ENCODE measurements at regions not wholly inside any gene's neighbourhood (a gene's known extent, or its start where the extent isn't known, plus 50 kb on each side); places are given as distances from the start of the nearest gene placed in this dataset.

DNA sequence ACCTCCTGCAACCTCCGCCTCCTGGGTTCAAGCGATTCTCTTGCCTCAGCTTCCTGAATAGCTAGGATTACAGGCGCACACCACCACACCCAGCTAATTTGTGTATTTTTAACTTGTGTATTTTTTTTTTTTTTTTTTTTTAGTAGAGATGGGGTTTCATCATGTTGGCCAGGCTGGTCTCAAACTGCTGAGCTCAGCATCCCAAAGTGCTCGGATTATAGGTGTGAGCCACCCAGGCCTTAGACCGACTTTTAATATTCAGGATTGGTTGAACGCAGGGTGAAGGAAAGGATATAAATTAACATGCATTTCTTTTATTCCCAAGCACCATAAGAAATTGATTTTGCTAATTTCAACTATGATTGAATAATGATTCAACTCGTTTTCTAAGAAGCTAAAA is 798.6 kb downstream of the GATA3 start:
- TF ChIP-seq FOXM1 (IDR thresholded peaks at IDR 0.05; ENCODE audit: borderline replicate concordance, low read depth): no peak
- TF ChIP-seq EP300 (IDR thresholded peaks at IDR 0.05; ENCODE audit: borderline replicate concordance): no peak
- no peak for TF ChIP-seq RAD21 (IDR thresholded peaks at IDR 0.05; ENCODE audit: low read depth)
- no peak for TF ChIP-seq YY1 (IDR thresholded peaks at IDR 0.05; ENCODE audit: low read depth)
- no peak for TF ChIP-seq ZBTB7A (IDR thresholded peaks at IDR 0.05; ENCODE audit: low read depth)
- TF ChIP-seq, protein P1, sequence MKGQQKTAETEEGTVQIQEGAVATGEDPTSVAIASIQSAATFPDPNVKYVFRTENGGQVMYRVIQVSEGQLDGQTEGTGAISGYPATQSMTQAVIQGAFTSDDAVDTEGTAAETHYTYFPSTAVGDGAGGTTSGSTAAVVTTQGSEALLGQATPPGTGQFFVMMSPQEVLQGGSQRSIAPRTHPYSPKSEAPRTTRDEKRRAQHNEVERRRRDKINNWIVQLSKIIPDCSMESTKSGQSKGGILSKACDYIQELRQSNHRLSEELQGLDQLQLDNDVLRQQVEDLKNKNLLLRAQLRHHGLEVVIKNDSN (IDR thresholded peaks at IDR 0.05): no peak
- TF ChIP-seq, protein P2, sequence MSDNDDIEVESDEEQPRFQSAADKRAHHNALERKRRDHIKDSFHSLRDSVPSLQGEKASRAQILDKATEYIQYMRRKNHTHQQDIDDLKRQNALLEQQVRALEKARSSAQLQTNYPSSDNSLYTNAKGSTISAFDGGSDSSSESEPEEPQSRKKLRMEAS (IDR thresholded peaks at IDR 0.05): no peak
- no peak for TF ChIP-seq REST (IDR thresholded peaks at IDR 0.05; ENCODE audit: low read depth)
- TF ChIP-seq TCF12 (IDR thresholded peaks at IDR 0.05; ENCODE audit: low read depth): no peak
- TF ChIP-seq EGR1 (IDR thresholded peaks at IDR 0.05): no peak
- no peak for TF ChIP-seq CREB1 (IDR thresholded peaks at IDR 0.05; ENCODE audit: low read depth)
- TF ChIP-seq TAF1 (IDR thresholded peaks at IDR 0.05; ENCODE audit: low read depth): no peak
- no peak for TF ChIP-seq CEBPB (IDR thresholded peaks at IDR 0.05)
- TF ChIP-seq NFIC (IDR thresholded peaks at IDR 0.05): no peak

DNA sequence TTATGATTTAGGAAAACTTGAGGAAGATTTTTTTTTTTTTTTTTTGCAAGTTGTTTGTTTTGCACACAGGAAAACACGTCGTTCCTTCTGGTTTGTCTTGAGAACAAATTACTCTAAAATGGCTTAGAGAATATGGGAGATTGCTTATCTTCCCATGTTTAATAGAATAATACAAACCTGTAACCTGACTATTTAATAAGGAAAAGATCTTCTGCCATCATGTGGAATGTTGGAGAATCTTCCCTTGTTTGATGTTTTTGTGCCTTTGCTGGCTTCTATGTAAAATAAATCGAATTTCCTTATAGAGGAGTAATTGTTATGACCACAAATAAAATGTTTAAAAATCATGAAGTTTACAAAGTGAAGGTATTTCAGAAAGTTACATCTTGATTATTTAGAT is 818.8 kb downstream of the GATA3 start:
- no peak for TF ChIP-seq RAD21 (IDR thresholded peaks at IDR 0.05; ENCODE audit: low read depth)
- no peak for TF ChIP-seq CEBPB (IDR thresholded peaks at IDR 0.05)
- TF ChIP-seq, protein P2 (IDR thresholded peaks at IDR 0.05): no peak

DNA sequence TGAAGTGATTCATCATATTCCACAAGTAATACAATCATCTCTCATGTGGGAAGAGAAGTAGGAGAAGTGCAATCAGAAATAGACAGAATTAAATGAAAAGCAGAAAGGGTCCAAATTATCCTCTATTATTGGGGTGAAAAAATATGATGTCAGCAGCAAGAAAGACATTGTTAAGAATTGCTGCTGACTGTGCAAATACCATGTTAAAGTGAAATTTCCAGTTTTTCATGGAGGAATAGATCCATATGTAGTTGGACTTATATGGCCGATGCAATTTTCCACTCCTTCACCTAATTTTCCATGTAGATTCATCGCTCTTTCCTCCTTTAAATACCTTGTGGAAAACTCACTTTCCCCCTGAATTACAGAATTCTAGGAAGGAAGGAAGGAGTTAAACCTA is 819.8 kb downstream of the GATA3 start:
- no peak for TF ChIP-seq TCF12 (IDR thresholded peaks at IDR 0.05; ENCODE audit: low read depth)
- TF ChIP-seq EGR1 (IDR thresholded peaks at IDR 0.05): no peak
- no peak for TF ChIP-seq RAD21 (IDR thresholded peaks at IDR 0.05; ENCODE audit: low read depth)
- no peak for TF ChIP-seq EP300 (IDR thresholded peaks at IDR 0.05; ENCODE audit: borderline replicate concordance)
- no peak for TF ChIP-seq NFIC (IDR thresholded peaks at IDR 0.05)

- TF ChIP-seq CEBPB (IDR thresholded peaks at IDR 0.05): no peak
- TF ChIP-seq NFIC (IDR thresholded peaks at IDR 0.05): no peak
- no peak for TF ChIP-seq TEAD4 (IDR thresholded peaks at IDR 0.05)
- no peak for TF ChIP-seq TAF1 (IDR thresholded peaks at IDR 0.05; ENCODE audit: low read depth)
- TF ChIP-seq TCF12 (IDR thresholded peaks at IDR 0.05; ENCODE audit: low read depth): no peak
- TF ChIP-seq FOXM1 (IDR thresholded peaks at IDR 0.05; ENCODE audit: borderline replicate concordance, low read depth): no peak
- TF ChIP-seq, protein P1 (IDR thresholded peaks at IDR 0.05): no peak
Observed at GRCh38 chr10:8874972-8875371, 820.5 kb downstream of the GATA3 start.

DNA sequence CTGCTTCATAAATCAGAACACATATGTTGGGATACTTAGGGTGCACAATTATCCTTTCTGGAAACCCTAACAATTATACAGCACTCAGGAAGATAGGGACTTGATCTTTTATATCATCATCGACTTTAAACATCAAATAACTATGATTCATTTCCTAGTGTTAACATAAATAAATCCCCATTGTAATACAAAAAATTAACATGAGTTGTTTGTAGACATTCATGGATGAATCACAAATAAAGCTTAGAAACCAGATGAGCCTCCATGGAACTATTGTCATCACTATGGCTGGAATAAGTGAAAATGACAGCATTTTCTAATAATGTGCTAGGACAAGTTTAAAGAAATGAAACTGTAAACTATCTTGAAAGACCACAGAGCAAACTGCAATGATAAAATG is 821.7 kb downstream of the GATA3 start:
- no peak for TF ChIP-seq RAD21 (IDR thresholded peaks at IDR 0.05; ENCODE audit: low read depth)
- TF ChIP-seq ZBTB7A (IDR thresholded peaks at IDR 0.05; ENCODE audit: low read depth): no peak
- no peak for TF ChIP-seq TCF12 (IDR thresholded peaks at IDR 0.05; ENCODE audit: low read depth)
- no peak for TF ChIP-seq TEAD4 (IDR thresholded peaks at IDR 0.05)
- TF ChIP-seq, protein P2 (IDR thresholded peaks at IDR 0.05): no peak
- TF ChIP-seq, protein P1 (IDR thresholded peaks at IDR 0.05): no peak
- TF ChIP-seq REST (IDR thresholded peaks at IDR 0.05; ENCODE audit: low read depth): no peak

GRCh38 chr10:8889538-8889937 is 835.0 kb downstream of the GATA3 start:
- no peak for TF ChIP-seq TEAD4 (IDR thresholded peaks at IDR 0.05)

GRCh38 chr10:8893102-8893501 is 838.6 kb downstream of the GATA3 start:
- TF ChIP-seq ZBTB7A (IDR thresholded peaks at IDR 0.05; ENCODE audit: low read depth) (no peak), YY1 (IDR thresholded peaks at IDR 0.05; ENCODE audit: low read depth) (no peak), CREB1 (IDR thresholded peaks at IDR 0.05; ENCODE audit: low read depth) (no peak), EGR1 (IDR thresholded peaks at IDR 0.05) (no peak), TAF1 (IDR thresholded peaks at IDR 0.05; ENCODE audit: low read depth) (no peak), REST (IDR thresholded peaks at IDR 0.05; ENCODE audit: low read depth) (no peak), TEAD4 (IDR thresholded peaks at IDR 0.05) (no peak)
